Activated naive CD4-positive, alpha-beta T cell (primary cell): ENCODE measurements at regions not wholly inside any gene's neighbourhood (a gene's known extent, or its start where the extent isn't known, plus 50 kb on each side); places are given as distances from the start of the nearest gene placed in this dataset.

Experiments used
- DNase-seq, 4 experiments: peaks; one replicate each; lab custom pipeline; 2025; lab: John Stamatoyannopoulos, UW

- no peak for DNase-seq
These were observed 49.9 kb downstream of the CHRM3 start for GRCh38 chr1:239436286-239436685.

- DNase-seq, result no peak
These were observed 51.5 kb downstream of the CHRM3 start for GRCh38 chr1:239437822-239438221.

- no peak for DNase-seq
These were observed 52.5 kb downstream of the CHRM3 start for GRCh38 chr1:239438891-239439290.

GRCh38 chr1:239443361-239443760 lies 57.0 kb downstream of the CHRM3 start:
- DNase-seq, result no peak

GRCh38 chr1:239446611-239447010 lies 60.2 kb downstream of the CHRM3 start:
- DNase-seq, result no peak

GRCh38 chr1:239448911-239449310 lies 62.5 kb downstream of the CHRM3 start:
- no peak for DNase-seq

- no peak for DNase-seq
These were observed 69.4 kb downstream of the CHRM3 start for GRCh38 chr1:239455743-239456142.

- no peak for DNase-seq
These were observed 70.4 kb downstream of the CHRM3 start for GRCh38 chr1:239456788-239457187.

- DNase-seq, result no peak
These were observed 71.2 kb downstream of the CHRM3 start for GRCh38 chr1:239457491-239458143.

GRCh38 chr1:239458144-239458500 lies 71.8 kb downstream of the CHRM3 start:
- DNase-seq, result no peak

- no peak for DNase-seq
These were observed 81.4 kb downstream of the CHRM3 start for GRCh38 chr1:239467730-239468129.

- DNase-seq, result no peak
These were observed 91.7 kb downstream of the CHRM3 start for GRCh38 chr1:239478069-239478468.

GRCh38 chr1:239483391-239483790 lies 97.0 kb downstream of the CHRM3 start:
- no peak for DNase-seq

- no peak for DNase-seq
These were observed 107.5 kb downstream of the CHRM3 start for GRCh38 chr1:239493811-239494414.

- DNase-seq, result no peak
These were observed 118.7 kb downstream of the CHRM3 start for GRCh38 chr1:239505094-239505493.

GRCh38 chr1:239507826-239508225 lies 121.5 kb downstream of the CHRM3 start:
- DNase-seq, result no peak

GRCh38 chr1:239511875-239512274 lies 125.5 kb downstream of the CHRM3 start:
- no peak for DNase-seq

GRCh38 chr1:239516579-239516978 lies 130.2 kb downstream of the CHRM3 start:
- no peak for DNase-seq

- no peak for DNase-seq
These were observed 140.0 kb downstream of the CHRM3 start for GRCh38 chr1:239526391-239526790.

GRCh38 chr1:239527051-239527693 lies 140.8 kb downstream of the CHRM3 start:
- no peak for DNase-seq

GRCh38 chr1:239536165-239536849 lies 149.9 kb downstream of the CHRM3 start:
- DNase-seq, result no peak

- no peak for DNase-seq
These were observed 151.4 kb downstream of the CHRM3 start for GRCh38 chr1:239537795-239538194.
